Glomerular endothelial cell (primary cell): ENCODE measurements at regions not wholly inside any gene's neighbourhood (a gene's known extent, or its start where the extent isn't known, plus 50 kb on each side); places are given as distances from the start of the nearest gene placed in this dataset.
"Not testable (repeated sequence)": the region's sequence is repeated elsewhere in the genome, so short reads cannot be mapped to it uniquely, and the experiment has no call there.

Experiments used
- DNase-seq: peaks from one replicate; pipeline ENCODE4 v3.0.0-alpha.2; 2011; ENCODE audit warnings: low read depth, low spot score; ENCODE audit errors: extremely low read depth

DNA sequence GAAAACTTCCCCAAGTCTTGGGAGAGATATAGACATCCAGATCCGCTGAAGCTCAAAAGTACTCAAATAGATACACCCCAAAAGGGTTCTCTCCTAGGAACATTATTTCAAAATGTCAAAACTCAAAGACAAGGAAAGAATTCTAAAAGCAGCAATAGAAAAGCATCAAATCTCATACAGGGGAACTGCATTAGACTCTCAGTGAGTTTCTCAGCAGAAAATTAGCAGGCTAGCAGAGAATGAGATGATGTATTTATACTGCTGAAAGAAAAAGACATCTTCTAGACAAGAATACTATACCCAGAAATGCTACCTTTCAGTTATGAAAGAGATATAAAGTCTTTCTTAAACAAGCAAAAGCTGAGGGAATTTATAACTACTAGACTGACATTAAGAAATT lies 75.5 kb upstream of the RIMS1 start:
- DNase-seq, result no peak

DNA sequence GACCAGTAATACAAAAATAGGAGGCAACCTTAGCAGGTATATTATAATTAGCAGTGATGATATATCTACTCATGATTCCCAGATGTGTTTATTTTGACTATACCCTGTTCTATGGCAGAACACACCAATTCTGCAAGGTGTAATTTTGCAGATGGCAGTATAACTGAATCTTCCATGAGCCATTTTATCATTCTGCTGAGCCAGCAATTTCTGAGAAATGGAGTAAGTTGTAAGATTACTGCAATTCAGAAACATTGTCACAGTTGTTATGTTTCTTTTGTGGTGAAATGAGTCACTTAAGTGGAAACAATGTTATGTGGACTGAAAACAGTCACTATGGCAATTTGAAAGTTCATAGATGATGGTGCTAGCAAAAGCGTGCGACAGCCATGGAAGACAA lies 63.7 kb upstream of the RIMS1 start:
- no peak for DNase-seq

DNA sequence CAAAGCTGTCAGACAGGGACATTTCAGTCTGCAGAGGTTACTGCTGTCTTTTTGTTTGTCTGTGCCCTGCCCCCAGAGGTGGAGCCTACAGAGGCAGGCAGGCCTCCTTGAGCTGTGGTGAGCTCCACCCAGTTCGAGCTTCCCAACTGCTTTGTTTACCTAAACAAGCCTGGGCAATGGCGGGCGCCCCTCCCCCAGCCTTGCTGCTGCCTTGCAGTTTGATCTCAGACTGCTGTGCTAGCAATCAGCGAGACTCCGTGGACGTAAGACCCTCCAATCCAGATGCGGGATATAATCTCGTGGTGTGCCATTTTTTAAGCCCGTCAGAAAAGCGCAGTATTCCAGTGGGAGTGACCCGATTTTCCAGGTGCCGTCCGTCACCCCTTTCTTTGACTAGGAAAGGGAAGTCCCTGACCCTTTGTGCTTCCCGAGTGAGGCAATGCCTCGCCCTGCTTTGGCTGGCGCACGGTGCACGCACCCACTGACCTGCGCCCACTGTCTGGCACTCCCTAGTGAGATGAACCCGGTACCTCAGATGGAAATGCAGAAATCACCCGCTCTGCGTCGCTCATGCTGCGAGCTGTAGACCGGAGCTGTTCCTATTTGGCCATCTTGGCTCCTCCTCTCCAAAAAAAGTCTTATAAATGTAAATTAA lies 54.1 kb upstream of the RIMS1 start:
- DNase-seq, result not testable (repeated sequence)
